ENCODE measurements at regions not wholly inside any gene's neighbourhood (a gene's known extent, or its start where the extent isn't known, plus 50 kb on each side); places are given as distances from the start of the nearest gene placed in this dataset.

GRCh38 chr11:95364324-95365295 is 133.6 kb upstream of the SESN3 start:
- no TSS peak for BruUV-seq (replicated peaks)
- H3K56ac ChIP-seq (ENCODE audit: extremely low read depth, insufficient read depth, low read length) = no peak overlapping the region
- H2AFZ ChIP-seq (replicated peaks; ENCODE audit: low read length, poor library complexity) = no peak overlapping the region
- H2BK120ac ChIP-seq (ENCODE audit: low read depth, low read length) = no peak overlapping the region
- H3K27ac ChIP-seq (ENCODE audit: insufficient read depth, low read length) = no peak overlapping the region
- H3K4me2 ChIP-seq (ENCODE audit: low read depth, low read length) = no peak overlapping the region
- no peak overlapping the region for H4K5ac ChIP-seq (ENCODE audit: low read depth, low read length)
- intact Hi-C loops (cut with micrococcal nuclease) = no loop called here
- no peak overlapping the region for H3K9ac ChIP-seq (ENCODE audit: low read depth, low read length)
- no peaks in the 10 kb centered on the region for H3K9me1 ChIP-seq (ENCODE audit: insufficient read depth, low read length)
- no peaks in the 10 kb centered on the region for H4K20me1 ChIP-seq (ENCODE audit: insufficient read depth, low read length)
- no peak overlapping the region for H3K23ac ChIP-seq (ENCODE audit: low read depth, low read length)
- no peak overlapping the region for H4K8ac ChIP-seq (ENCODE audit: low read depth in 2 of 2, low read length in 2 of 2)
- ChIA-PET POLR2A (ENCODE audit: unreplicated experiment) (no interaction called here), CTCF (no interaction called here)
- DNase-seq = no peak
- no peak overlapping the region for H2BK20ac ChIP-seq (ENCODE audit: low read depth, low read length)
- no peaks in the 10 kb centered on the region for H3K36me3 ChIP-seq (ENCODE audit: control insufficient read depth, insufficient read depth, low read length)
- no peak overlapping the region for H3K4me3 ChIP-seq (ENCODE audit: insufficient read depth, low read depth, low read length)
- H3K27me3 ChIP-seq (ENCODE audit: control insufficient read depth, insufficient read depth, low read length) = peaks cover 16% of the 10 kb centered on the region
- no peak overlapping the region for H4K91ac ChIP-seq (ENCODE audit: insufficient read depth, low read depth, low read length)
- WGBS, 2 experiments (ENCODE audit: extremely low coverage in 2 of 2, insufficient read length in 1 of 2) = no CpG with 5 or more reads among the region's 4 CpGs
- H3K4ac ChIP-seq (ENCODE audit: low read depth, low read length) = no peak overlapping the region
- H2BK15ac ChIP-seq (ENCODE audit: low read depth, low read length) = no peak overlapping the region
- H3K9me3 ChIP-seq (ENCODE audit: control insufficient read depth, insufficient read depth, low read length) = no peaks in the 10 kb centered on the region
- no peaks in the 10 kb centered on the region for H3K79me1 ChIP-seq (ENCODE audit: low read depth in 1 of 2, low read length in 2 of 2)
- dilution Hi-C loops (cut with HindIII; ENCODE audit: low sequenced_read_pairs, unreplicated experiment) = no loop called here
- no peak overlapping the region for H3K18ac ChIP-seq (ENCODE audit: low read depth, low read length)
- no peak for ATAC-seq (ENCODE audit: low read depth)
- no peak overlapping the region for H3K14ac ChIP-seq (replicated peaks; ENCODE audit: low read depth, low read length)
- H3K4me1 ChIP-seq (ENCODE audit: control insufficient read depth, insufficient read depth, low read length) = no peaks in the 10 kb centered on the region; the same call in 1 of the 2 replicates
- no peak overlapping the region for H2BK5ac ChIP-seq (ENCODE audit: low read depth, low read length, poor library complexity, severe bottlenecking)
- in situ Hi-C loops (cut with MboI; ENCODE audit: low sequenced_read_pairs) = no loop called here
- H2AK5ac ChIP-seq (ENCODE audit: low read depth, low read length) = no peak overlapping the region
- H2AK9ac ChIP-seq (replicated peaks; ENCODE audit: low read depth, low read length, poor library complexity) = no peak overlapping the region
- TF ChIP-seq MXI1 (IDR thresholded peaks at IDR 0.05; ENCODE audit: borderline replicate concordance, low read depth, low read length) = no peak
- TF ChIP-seq ELK1 (IDR thresholded peaks at IDR 0.05; ENCODE audit: borderline replicate concordance, low read depth, low read length) = no peak
- no peak for TF ChIP-seq CTCF (conservative IDR thresholded peaks at IDR 0.05; ENCODE audit: low read depth, low read length)
- TF ChIP-seq RFX5 (IDR thresholded peaks at IDR 0.05; ENCODE audit: low read depth, low read length) = no peak
- no peak for TF ChIP-seq CHD1 (IDR thresholded peaks at IDR 0.05; ENCODE audit: low read depth, low read length)
- TF ChIP-seq MAZ (IDR thresholded peaks at IDR 0.05; ENCODE audit: borderline replicate concordance, low read depth, low read length) = no peak
- TF ChIP-seq RCOR1 (IDR thresholded peaks at IDR 0.05; ENCODE audit: insufficient replicate concordance, low read length) = no peak
- TF ChIP-seq POLR2A (IDR thresholded peaks at IDR 0.05; ENCODE audit: low read depth, low read length) = no peak
- TF ChIP-seq RAD21 (IDR thresholded peaks at IDR 0.05; ENCODE audit: low read length) = no peak
- TF ChIP-seq NFE2L2 (IDR thresholded peaks at IDR 0.05; ENCODE audit: low read depth, low read length) = no peak
- TF ChIP-seq FOS (IDR thresholded peaks at IDR 0.05; ENCODE audit: low read depth, low read length) = no peak
- no peak for TF ChIP-seq CEBPB (IDR thresholded peaks at IDR 0.05; ENCODE audit: low read depth, low read length)
- no peak for TF ChIP-seq USF2 (IDR thresholded peaks at IDR 0.05; ENCODE audit: low read depth, low read length)
- no peak for TF ChIP-seq SMC3 (IDR thresholded peaks at IDR 0.05; ENCODE audit: low read depth, low read length)
- TF ChIP-seq BHLHE40 (IDR thresholded peaks at IDR 0.05; ENCODE audit: low read depth, low read length) = no peak

Data from IMR-90 (cell line).